ENCODE measurements at regions not wholly inside any gene's neighbourhood (a gene's known extent, or its start where the extent isn't known, plus 50 kb on each side); places are given as distances from the start of the nearest gene placed in this dataset.
"Not testable (repeated sequence)": the region's sequence is repeated elsewhere in the genome, so short reads cannot be mapped to it uniquely, and the experiment has no call there.

- no peak for DNase-seq
- no peak overlapping the region for H3K27ac Mint-ChIP-seq
- H3K9me3 Mint-ChIP-seq: no peaks in the 10 kb centered on the region
- TF ChIP-seq CTCF (IDR thresholded peaks at IDR 0.05): no peak
- no peaks in the 10 kb centered on the region for H3K27me3 Mint-ChIP-seq (ENCODE audit: insufficient read depth)
- H3K36me3 Mint-ChIP-seq (ENCODE audit: low read depth): no peaks in the 10 kb centered on the region
- no peak overlapping the region for H3K4me3 Mint-ChIP-seq
- no peaks in the 10 kb centered on the region for H3K4me1 Mint-ChIP-seq (ENCODE audit: low read depth)
These were observed 145.3 kb upstream of the SLC35G4 start for GRCh38 chr18:11464129-11464528.

GRCh38 chr18:11458447-11458846, 150.9 kb upstream of the SLC35G4 start:
- no peak for DNase-seq
- H3K27me3 Mint-ChIP-seq (ENCODE audit: insufficient read depth): peaks cover 3% of the 10 kb centered on the region; the same call in 1 of the 2 replicates
- no peak overlapping the region for H3K4me3 Mint-ChIP-seq
- no peaks in the 10 kb centered on the region for H3K36me3 Mint-ChIP-seq (ENCODE audit: low read depth)
- H3K9me3 Mint-ChIP-seq: no peaks in the 10 kb centered on the region
- no peak for TF ChIP-seq CTCF (IDR thresholded peaks at IDR 0.05)
- H3K27ac Mint-ChIP-seq: no peak overlapping the region
- no peaks in the 10 kb centered on the region for H3K4me1 Mint-ChIP-seq (ENCODE audit: low read depth)

GRCh38 chr18:11457853-11458252, 151.5 kb upstream of the SLC35G4 start:
- not testable (repeated sequence) for H3K27me3 Mint-ChIP-seq (ENCODE audit: insufficient read depth); H3K9me3 Mint-ChIP-seq; H3K27ac Mint-ChIP-seq; H3K4me3 Mint-ChIP-seq; DNase-seq; H3K36me3 Mint-ChIP-seq (ENCODE audit: low read depth); H3K4me1 Mint-ChIP-seq (ENCODE audit: low read depth)

GRCh38 chr18:11454040-11454439, 155.4 kb upstream of the SLC35G4 start:
- Mint-ChIP-seq H3K4me3 (no peak overlapping the region), H3K9me3 (no peaks in the 10 kb centered on the region), H3K4me1 (ENCODE audit: low read depth) (no peaks in the 10 kb centered on the region), H3K27ac (no peak overlapping the region), H3K27me3 (ENCODE audit: insufficient read depth) (peaks cover 3% of the 10 kb centered on the region; the same call in 1 of the 2 replicates), H3K36me3 (ENCODE audit: low read depth) (no peaks in the 10 kb centered on the region)
- no peak for TF ChIP-seq CTCF (IDR thresholded peaks at IDR 0.05)
- DNase-seq: no peak

GRCh38 chr18:11444169-11444568, 165.2 kb upstream of the SLC35G4 start:
- H3K4me1 Mint-ChIP-seq (ENCODE audit: low read depth); H3K4me3 Mint-ChIP-seq; H3K36me3 Mint-ChIP-seq (ENCODE audit: low read depth); H3K27me3 Mint-ChIP-seq (ENCODE audit: insufficient read depth); DNase-seq; H3K27ac Mint-ChIP-seq; H3K9me3 Mint-ChIP-seq: not testable (repeated sequence)

GRCh38 chr18:11437046-11437445, 172.3 kb upstream of the SLC35G4 start:
- no peak for DNase-seq
- H3K27ac Mint-ChIP-seq: no peak overlapping the region
- H3K27me3 Mint-ChIP-seq (ENCODE audit: insufficient read depth): peaks cover 2% of the 10 kb centered on the region
- H3K4me1 Mint-ChIP-seq (ENCODE audit: low read depth): no peaks in the 10 kb centered on the region
- TF ChIP-seq CTCF (IDR thresholded peaks at IDR 0.05): no peak
- no peaks in the 10 kb centered on the region for H3K36me3 Mint-ChIP-seq (ENCODE audit: low read depth)
- no peaks in the 10 kb centered on the region; the same call in 1 of the 2 replicates for H3K9me3 Mint-ChIP-seq
- no peak overlapping the region for H3K4me3 Mint-ChIP-seq

GRCh38 chr18:11432360-11432811, 177.0 kb upstream of the SLC35G4 start:
- no peak for TF ChIP-seq CTCF (IDR thresholded peaks at IDR 0.05)
- Mint-ChIP-seq H3K9me3 (peaks cover 7% of the 10 kb centered on the region), H3K27ac (no peak overlapping the region), H3K4me3 (no peak overlapping the region), H3K4me1 (ENCODE audit: low read depth) (no peaks in the 10 kb centered on the region), H3K36me3 (ENCODE audit: low read depth) (no peaks in the 10 kb centered on the region), H3K27me3 (ENCODE audit: insufficient read depth) (peaks cover 3% of the 10 kb centered on the region)
- DNase-seq: no peak

Data from HFFc6 (cell line).